NCI-H345 treated with DMSO at 0.1 percent for 48 hours (cell line): ENCODE measurements at regions not wholly inside any gene's neighbourhood (a gene's known extent, or its start where the extent isn't known, plus 50 kb on each side); places are given as distances from the start of the nearest gene placed in this dataset.

Experiments used
- DNase-seq: peaks from one replicate; lab custom pipeline; 2025; ENCODE audit not compliant: unreplicated experiment; lab: John Stamatoyannopoulos, UW

DNA sequence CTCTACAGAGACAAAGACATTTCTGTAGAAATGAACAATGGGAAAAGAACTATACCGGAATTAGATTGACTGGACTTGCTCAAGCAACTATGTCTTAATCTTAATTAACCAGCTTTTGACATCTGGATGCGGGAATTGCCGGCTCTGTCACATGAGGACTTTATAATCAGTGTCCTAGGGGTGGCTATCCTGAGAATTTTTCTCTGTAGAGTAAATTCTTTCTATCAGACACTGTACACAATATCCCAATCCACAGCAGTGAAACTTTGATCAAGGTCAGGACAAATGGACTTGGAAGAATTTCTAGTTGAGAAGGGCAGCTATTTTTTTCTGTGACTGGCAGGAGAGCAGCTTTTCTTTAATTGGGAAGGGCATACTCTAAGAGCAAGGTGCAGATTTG, 322.1 kb downstream of the HRH4 start:
- DNase-seq, result no peak

GRCh38 chr18:24785019-24785418, 324.6 kb downstream of the HRH4 start:
- DNase-seq, result no peak

DNA sequence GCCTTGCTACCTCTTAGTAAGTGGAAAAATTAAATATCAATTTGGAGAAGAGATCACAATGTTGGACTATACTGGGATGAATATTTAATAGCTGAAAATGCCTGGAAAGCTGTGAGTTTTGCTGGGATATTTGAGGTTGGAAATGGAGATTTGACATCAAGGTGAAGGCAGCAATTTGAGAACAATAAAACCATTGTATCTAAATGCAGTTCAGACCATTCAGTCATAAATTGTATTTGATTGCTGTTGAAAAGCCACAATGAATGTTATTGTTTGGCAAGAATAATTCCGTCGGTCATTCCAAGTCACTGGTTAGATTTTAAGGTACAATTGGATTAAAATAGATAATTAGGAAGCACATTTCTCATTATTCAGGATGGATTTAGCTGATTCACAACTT, 325.6 kb downstream of the HRH4 start:
- no peak for DNase-seq

GRCh38 chr18:24790347-24790746, 329.9 kb downstream of the HRH4 start:
- no peak for DNase-seq

- no peak for DNase-seq
Observed at GRCh38 chr18:24791751-24792545, 331.5 kb downstream of the HRH4 start.

DNA sequence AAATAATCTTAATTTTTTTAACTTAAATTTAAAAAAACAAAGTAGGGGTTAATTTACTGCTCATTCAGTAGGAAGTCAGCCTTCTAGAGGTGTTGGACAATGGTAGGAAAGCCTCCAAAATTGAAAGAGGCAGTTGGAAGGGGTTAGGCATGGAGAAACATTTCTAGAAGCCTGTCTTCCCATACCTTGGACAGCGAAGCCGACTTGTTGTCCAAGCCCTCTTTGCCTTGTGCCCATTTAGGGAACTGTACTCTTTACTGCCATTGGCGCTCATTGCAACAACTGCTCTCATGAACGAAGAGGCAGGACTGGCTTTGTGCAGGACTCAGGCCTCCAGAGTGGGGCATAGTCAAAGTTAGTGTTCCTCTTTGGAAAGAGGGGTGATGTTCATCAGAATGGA, 333.3 kb downstream of the HRH4 start:
- no peak for DNase-seq

GRCh38 chr18:24795129-24795528, 334.7 kb downstream of the HRH4 start:
- no peak for DNase-seq

DNA sequence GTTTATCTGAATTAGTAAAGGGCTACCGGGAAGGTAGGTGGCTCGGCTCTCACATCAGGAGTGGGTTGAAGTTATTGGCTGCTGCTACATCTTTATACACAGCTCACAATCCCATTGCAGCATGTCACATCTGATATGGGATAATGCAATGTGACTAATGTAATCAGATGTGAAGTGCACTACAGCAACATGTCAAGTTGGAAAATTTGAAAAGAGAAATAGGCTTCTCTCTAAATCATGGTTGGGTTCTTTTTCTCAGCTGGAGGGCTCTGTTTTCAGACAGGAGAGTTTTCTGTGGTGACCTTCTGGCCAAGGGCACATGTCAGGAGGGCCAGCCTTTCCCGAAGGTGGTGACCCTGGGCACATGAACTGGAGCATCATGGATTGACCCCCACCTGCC, 337.5 kb downstream of the HRH4 start:
- DNase-seq, result no peak

- no peak for DNase-seq
Observed at GRCh38 chr18:24799176-24799575, 338.7 kb downstream of the HRH4 start.

GRCh38 chr18:24799720-24800119, 339.3 kb downstream of the HRH4 start:
- DNase-seq, result no peak

DNA sequence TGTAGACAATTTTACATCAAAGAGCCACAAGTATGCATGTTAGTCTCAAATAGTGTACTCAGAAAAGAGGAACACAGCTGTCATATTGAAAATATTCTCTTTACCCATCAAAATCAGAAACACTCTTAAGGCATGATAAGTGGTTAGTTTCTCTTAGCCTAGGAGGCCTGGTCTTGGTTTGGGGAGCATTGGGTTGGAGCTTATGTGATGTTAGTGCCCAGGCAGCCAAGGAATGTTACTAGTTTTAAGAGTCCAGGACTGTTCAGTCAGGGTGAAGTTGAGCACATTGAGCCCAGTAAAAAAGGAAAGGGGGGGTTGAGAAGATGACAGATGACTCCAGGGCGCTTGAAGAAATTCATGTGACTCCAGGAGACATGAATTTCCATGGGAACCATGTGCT, 340.6 kb downstream of the HRH4 start:
- no peak for DNase-seq

- DNase-seq, result no peak
Observed at GRCh38 chr18:24802456-24802855, 342.0 kb downstream of the HRH4 start.

- no peak for DNase-seq
Observed at GRCh38 chr18:24805156-24805555, 344.7 kb downstream of the HRH4 start.

DNA sequence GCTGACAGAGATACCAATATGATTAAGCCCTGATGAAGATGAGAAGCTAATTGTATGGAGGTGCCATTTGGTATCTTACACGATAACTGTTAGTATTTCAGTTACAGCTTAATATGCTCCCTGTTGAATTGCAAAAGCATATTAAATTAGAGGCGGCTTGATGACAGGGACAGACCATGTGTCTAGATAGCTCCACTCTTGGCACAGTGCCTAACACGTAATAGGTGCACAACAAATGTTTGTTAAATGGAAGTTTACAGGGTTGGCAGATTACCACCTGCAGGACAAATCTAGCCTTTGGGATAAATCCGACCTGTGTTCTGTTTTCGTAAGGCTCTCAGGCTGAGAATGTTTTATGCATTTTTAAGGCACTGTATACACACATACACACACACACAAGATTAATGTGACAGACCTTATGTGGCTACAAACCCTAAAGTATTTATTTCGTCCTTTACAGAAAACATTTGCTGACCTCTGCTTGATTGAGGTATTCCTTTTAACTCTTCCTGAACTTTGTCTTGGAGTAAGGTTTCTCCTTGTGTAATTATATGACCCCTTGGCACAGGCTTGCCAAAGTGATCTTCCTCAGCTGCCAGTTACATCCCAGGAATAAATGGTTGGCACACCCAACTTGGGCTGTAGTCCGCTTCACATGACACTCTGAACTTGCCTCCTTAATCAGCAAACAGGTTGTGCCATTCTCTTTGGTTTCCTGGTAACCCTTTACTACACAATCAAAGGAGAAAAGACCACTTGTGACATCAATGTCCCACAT, 348.9 kb downstream of the HRH4 start:
- DNase-seq, result no peak

- no peak for DNase-seq
Observed at GRCh38 chr18:24810561-24811305, 350.3 kb downstream of the HRH4 start.

DNA sequence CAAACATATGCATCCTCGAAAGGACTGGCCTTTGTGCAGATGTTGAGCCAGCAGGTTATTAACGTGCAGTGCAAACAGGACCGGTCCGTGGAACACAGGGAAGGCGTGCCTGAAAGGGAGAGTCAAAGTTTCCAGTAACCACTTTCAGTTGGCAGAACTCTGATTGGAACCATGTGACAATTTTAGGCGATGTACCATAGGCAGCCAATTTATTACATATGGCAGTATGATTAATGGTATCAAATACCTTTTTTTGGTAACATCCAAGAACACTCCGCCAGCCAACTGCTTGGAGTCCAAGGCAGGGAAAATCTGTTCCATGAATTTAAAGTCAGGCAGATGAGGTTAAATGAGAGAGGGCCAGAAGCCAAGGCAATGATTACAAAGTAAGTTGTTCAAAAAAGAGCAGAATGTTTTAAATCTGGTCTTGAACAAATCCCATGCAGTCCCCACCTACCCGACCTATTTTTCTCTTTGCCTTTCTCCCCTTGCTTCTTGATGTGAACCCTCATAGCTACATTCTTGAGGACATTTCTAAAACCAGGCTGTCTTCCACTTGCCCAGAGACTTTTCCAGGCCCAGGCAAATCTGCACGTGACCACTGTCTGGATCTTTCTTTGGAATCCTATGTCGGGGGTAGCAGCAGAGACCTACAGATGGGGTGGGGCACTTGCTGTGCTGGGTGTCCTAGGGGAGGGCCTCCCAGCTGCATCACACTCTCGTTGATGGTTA, 351.7 kb downstream of the HRH4 start:
- no peak for DNase-seq

- DNase-seq, result no peak
Observed at GRCh38 chr18:24814521-24814920, 354.1 kb downstream of the HRH4 start.

DNA sequence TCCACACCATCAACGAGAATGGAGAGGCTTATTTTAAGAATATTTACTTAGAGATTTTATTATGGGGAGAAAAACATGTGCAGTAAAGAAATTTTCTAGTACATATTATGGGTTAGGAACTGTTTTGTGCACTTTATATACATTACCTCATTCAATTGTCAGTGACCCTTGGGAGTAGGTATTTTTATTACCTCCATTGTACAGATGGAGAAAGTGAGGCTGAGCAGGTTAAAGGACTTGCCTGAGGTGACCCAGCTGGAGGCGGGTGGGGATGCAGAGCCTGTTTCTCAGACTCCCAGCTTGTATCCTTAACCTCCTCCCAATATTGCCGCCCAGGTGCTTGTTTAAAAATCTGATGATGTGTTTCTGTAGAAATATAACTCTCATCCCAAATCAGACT, 356.7 kb downstream of the HRH4 start:
- no peak for DNase-seq

DNA sequence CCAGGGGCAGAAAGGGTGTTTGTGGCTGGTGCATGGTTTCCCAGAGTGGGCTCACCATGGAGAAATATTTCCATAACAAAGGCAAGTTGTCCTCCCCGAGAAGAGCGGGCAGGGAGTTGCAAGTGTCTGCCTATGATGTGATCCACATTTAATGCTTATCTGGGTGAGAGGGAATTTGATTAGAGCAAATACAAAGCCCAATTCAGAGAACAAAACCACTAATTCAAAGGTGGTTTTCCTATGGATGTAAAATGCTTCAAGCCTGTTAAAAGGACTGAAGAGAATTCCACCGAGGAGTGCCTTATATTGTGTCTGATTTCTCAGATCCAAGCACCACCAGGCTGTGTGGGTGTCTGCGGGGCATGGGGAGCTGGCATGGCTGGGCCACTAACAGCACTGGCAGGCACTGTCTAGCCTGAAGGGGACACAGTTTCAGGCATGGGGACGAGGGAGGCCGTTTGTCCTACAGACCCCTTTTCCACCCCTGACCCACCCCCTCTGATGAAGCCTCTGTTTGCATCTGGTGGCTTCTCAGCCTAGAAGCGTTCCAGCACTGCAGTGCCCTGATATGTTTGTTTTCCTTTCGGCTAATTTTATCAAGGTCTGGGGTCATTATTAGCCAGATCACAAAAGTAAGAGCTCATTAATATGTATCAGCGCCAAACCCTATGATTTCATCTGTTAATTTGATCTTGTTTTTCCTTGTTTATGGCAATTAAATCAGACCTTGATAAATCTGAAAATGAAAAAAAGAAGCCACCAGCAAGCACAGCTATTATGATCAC, 357.3 kb downstream of the HRH4 start:
- no peak for DNase-seq

DNA sequence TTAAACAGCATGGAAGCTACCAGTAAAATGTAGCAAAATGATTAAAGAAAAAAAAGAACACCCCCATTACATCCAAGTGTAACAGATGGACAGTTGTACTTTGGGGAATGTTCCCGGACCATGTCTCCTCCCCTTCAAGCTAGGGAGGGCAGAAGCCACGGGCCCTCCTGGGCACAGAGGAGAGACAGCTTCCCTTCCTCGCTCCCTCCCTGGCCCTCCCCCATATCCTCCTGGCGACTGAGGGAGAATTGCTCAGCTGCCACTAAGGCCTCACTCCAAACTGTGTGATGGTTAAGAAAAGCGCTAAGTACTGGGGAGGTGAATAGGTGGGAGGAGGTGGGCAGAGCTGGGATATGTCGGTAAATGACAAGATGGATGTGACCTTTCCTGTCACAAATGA, 358.0 kb downstream of the HRH4 start:
- DNase-seq, result no peak
